Neutrophil (primary cell): ENCODE measurements at regions not wholly inside any gene's neighbourhood (a gene's known extent, or its start where the extent isn't known, plus 50 kb on each side); places are given as distances from the start of the nearest gene placed in this dataset.

Experiments
- H3K27ac ChIP-seq: fragments of 200-600 bp; sonication (generic); 2 replicates; pipeline ENCODE4 v1.5.1; 2016; ENCODE audit warnings: mild to moderate bottlenecking, moderate library complexity
- H3K27me3 ChIP-seq: fragments of 200-600 bp; sonication (generic); 2 replicates; pipeline ENCODE4 v1.6.0; 2016; ENCODE audit warnings: mild to moderate bottlenecking
- H3K36me3 ChIP-seq: fragments of 200-600 bp; sonication (generic); 2 replicates; pipeline ENCODE4 v1.5.1; 2017
- H3K4me1 ChIP-seq, 2 experiments: fragments of 200-600 bp in 1 of 2; sonication (generic) in 1 of 2; 1 replicate in 1 of 2; 2 replicates in 1 of 2; pipeline versions ENCODE4 v1.5.1 to v1.6.1; 2013 to 2016; ENCODE audit warnings: low read depth in 1 of 2, low read length in 1 of 2, mild to moderate bottlenecking in 1 of 2, moderate library complexity in 1 of 2; ENCODE audit not compliant: control insufficient read depth in 1 of 2, insufficient read depth in 1 of 2
- H3K4me3 ChIP-seq, 2 experiments: fragments of 200-600 bp in 1 of 2; sonication (generic) in 1 of 2; 1 replicate in 1 of 2; 2 replicates in 1 of 2; pipeline ENCODE4 v1.5.1; 2013 to 2016; ENCODE audit warnings: low read depth in 1 of 2, low read length in 1 of 2, mild to moderate bottlenecking in 1 of 2, moderate library complexity in 1 of 2
- H3K9me3 ChIP-seq: fragments of 200-600 bp; sonication (generic); 2 replicates; pipeline ENCODE4 v1.5.1; 2016
- TF ChIP-seq, protein P1 (sequence below): fragments of 200-600 bp; sonication (generic); IDR thresholded peaks from 2 replicates; pipeline ENCODE4 v1.5.1; 2016; ENCODE audit warnings: antibody characterized with exemption

GRCh38 chr20:12860619-12861247 lies 148.0 kb upstream of the SPTLC3 start:
- Histone ChIP-seq H3K36me3 (no peaks in the 10 kb centered on the region), H3K27ac (no peak overlapping the region), H3K9me3 (no peaks in the 10 kb centered on the region), H3K4me1 (no peaks in the 10 kb centered on the region), H3K4me3 (no peak overlapping the region), H3K27me3 (no peaks in the 10 kb centered on the region)
- TF ChIP-seq, protein P1, sequence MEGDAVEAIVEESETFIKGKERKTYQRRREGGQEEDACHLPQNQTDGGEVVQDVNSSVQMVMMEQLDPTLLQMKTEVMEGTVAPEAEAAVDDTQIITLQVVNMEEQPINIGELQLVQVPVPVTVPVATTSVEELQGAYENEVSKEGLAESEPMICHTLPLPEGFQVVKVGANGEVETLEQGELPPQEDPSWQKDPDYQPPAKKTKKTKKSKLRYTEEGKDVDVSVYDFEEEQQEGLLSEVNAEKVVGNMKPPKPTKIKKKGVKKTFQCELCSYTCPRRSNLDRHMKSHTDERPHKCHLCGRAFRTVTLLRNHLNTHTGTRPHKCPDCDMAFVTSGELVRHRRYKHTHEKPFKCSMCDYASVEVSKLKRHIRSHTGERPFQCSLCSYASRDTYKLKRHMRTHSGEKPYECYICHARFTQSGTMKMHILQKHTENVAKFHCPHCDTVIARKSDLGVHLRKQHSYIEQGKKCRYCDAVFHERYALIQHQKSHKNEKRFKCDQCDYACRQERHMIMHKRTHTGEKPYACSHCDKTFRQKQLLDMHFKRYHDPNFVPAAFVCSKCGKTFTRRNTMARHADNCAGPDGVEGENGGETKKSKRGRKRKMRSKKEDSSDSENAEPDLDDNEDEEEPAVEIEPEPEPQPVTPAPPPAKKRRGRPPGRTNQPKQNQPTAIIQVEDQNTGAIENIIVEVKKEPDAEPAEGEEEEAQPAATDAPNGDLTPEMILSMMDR = no peak

DNA sequence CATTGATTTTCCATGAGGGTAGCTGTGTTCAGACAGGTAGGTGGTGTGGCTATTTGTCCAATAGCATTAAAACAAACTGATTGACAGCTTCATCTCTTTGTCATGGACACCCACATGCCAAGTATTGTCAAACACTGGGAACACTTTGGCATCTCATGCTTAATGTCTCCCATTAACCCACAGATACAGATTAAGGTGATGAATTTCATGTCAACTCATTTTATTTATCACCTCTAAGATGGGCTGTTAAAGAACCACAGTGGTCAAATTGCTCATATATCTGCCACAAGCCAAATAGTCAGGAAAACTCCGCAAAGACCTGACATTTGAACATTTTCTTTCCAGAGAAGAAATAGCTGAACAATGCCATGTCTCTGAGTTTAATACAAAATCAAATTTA lies 139.1 kb upstream of the SPTLC3 start:
- H3K4me1 ChIP-seq = no peaks in the 10 kb centered on the region
- H3K9me3 ChIP-seq = no peaks in the 10 kb centered on the region
- H3K4me3 ChIP-seq = no peak overlapping the region
- H3K27ac ChIP-seq = no peak overlapping the region
- H3K27me3 ChIP-seq = no peaks in the 10 kb centered on the region
- TF ChIP-seq, protein P1 = no peak
- no peaks in the 10 kb centered on the region for H3K36me3 ChIP-seq

DNA sequence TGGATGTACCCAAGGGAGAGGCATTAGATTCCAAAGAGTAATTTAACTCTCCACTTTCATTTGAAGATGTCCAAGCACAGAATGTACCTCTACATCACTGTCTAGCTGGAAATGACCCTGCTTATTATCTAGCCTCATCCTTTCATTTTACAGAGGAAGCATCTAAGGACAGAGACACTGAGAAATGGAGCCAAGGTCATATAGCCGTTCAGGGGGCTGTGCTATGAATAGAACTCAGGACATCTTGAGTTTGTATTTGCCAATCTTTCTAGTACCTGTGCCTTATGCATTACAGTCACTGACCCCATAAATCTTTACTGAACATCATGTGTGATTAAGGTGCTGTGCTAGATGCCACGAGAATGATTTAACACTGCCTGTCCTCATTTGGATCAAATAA lies 138.2 kb upstream of the SPTLC3 start:
- H3K36me3 ChIP-seq = no peaks in the 10 kb centered on the region
- TF ChIP-seq, protein P1 = no peak
- H3K4me3 ChIP-seq = no peak overlapping the region

GRCh38 chr20:12874933-12875332 lies 133.8 kb upstream of the SPTLC3 start:
- H3K9me3 ChIP-seq = no peaks in the 10 kb centered on the region
- TF ChIP-seq, protein P1 = no peak
- no peak overlapping the region for H3K4me3 ChIP-seq
- H3K36me3 ChIP-seq = no peaks in the 10 kb centered on the region
- no peaks in the 10 kb centered on the region for H3K4me1 ChIP-seq
- no peak overlapping the region for H3K27ac ChIP-seq
- no peaks in the 10 kb centered on the region for H3K27me3 ChIP-seq

More for the DNA sequence above, 138.2 kb upstream of the SPTLC3 start:
- Histone ChIP-seq H3K4me1 (no peaks in the 10 kb centered on the region), H3K27ac (no peak overlapping the region), H3K9me3 (no peaks in the 10 kb centered on the region), H3K27me3 (no peaks in the 10 kb centered on the region)

GRCh38 chr20:12875510-12875909 lies 133.3 kb upstream of the SPTLC3 start:
- Histone ChIP-seq H3K4me3 (no peak overlapping the region), H3K9me3 (no peaks in the 10 kb centered on the region), H3K36me3 (no peaks in the 10 kb centered on the region), H3K27ac (no peak overlapping the region), H3K4me1 (no peaks in the 10 kb centered on the region), H3K27me3 (no peaks in the 10 kb centered on the region)
- TF ChIP-seq, protein P1 = no peak
